ENCODE measurements at regions not wholly inside any gene's neighbourhood (a gene's known extent, or its start where the extent isn't known, plus 50 kb on each side); places are given as distances from the start of the nearest gene placed in this dataset.

DNA sequence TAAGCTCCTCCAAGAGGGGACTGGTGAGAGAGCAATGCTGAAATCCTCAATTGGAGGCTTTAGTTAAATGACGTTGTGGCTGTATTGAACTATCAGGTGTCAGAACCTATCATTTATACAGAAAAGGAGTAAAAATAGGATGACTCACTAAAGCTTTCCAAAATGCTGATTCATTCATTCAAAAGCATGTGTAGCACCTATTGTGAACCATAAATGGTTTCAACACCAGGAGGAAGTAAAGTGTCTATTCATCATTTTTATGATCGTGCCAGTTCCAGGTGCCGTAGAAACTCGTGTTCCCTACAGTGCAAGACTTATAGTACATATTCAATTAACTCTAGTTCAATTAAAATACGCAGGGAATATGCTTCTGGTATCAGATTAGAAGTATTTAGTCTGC, 66.5 kb upstream of the ARRDC4 start:
- no peak; the same call in 2 of the 3 replicates for ATAC-seq
- 2% methylated on average over 5 of the region's 5 CpGs for WGBS (ENCODE audit: insufficient coverage, low coverage, missing lambda C conversion rate)
- intact Hi-C loops (cut with micrococcal nuclease) = no loop called here

More for the DNA sequence above, 66.5 kb upstream of the ARRDC4 start:
- Histone ChIP-seq H3K27me3 (ENCODE audit: control insufficient read depth in 2 of 2, insufficient read depth in 2 of 2, low read length in 2 of 2) (peaks cover 0 to 11% of the 10 kb centered on the region in 2 experiments; a peak in 3 of 5 replicates), H3K36me3 (ENCODE audit: control insufficient read depth, insufficient read depth, low read length) (no peaks in the 10 kb centered on the region), H3K9ac (ENCODE audit: insufficient read depth in 1 of 2, low read depth in 2 of 2, low read length in 2 of 2) (no peak overlapping the region), H2AFZ (ENCODE audit: low read depth, low read length) (0 out of 2 replicates have a peak overlapping the region, but pooled peaks have one; percentile 28), H3K79me2 (ENCODE audit: control insufficient read depth, insufficient read depth, low read length) (no peaks in the 10 kb centered on the region), H3K4me2 (ENCODE audit: insufficient read depth, low read length) (no peak overlapping the region), H3K9me1 (ENCODE audit: control insufficient read depth, insufficient read depth, low read length) (no peaks in the 10 kb centered on the region), H4K20me1 (replicated peaks; ENCODE audit: control insufficient read depth, insufficient read depth, low read length) (no peaks in the 10 kb centered on the region), H3K27ac (ENCODE audit: extremely low read depth, low read depth, low read length) (no peak overlapping the region), H3K4me3 (no peak overlapping the region), H3K9me3 (replicated peaks; ENCODE audit: control insufficient read depth, insufficient read depth, low read depth, low read length) (no peaks in the 10 kb centered on the region), H3K4me1 (replicated peaks in 1 of 2; ENCODE audit: control insufficient read depth in 2 of 2, insufficient read depth in 2 of 2, low read length in 2 of 2) (no peaks in the 10 kb centered on the region)
- no peak for FAIRE-seq
- ChIA-PET POLR2A (no interaction called here), CTCF (ENCODE audit: low intra/inter-chr PET ratio) (no interaction called here)
- no peak for DNase-seq (ENCODE audit: extremely low read depth in 1 of 4, low spot score in 3 of 4)
- no peak for TF ChIP-seq CREB3 (tag; conservative IDR thresholded peaks at IDR 0.05; ENCODE audit: low read depth)
- peak; percentile 76 for TF ChIP-seq MAFK (IDR thresholded peaks at IDR 0.05; ENCODE audit: low read length)
- TF ChIP-seq MAFF (IDR thresholded peaks at IDR 0.05; ENCODE audit: low read length) = peak; percentile 79
- peak; percentile 21 for TF ChIP-seq MEIS2 (IDR thresholded peaks at IDR 0.05; ENCODE audit: partially characterized antibody)
- peak; percentile 70 for TF ChIP-seq NFE2 (IDR thresholded peaks at IDR 0.05; ENCODE audit: low read depth)
- no peak for TF ChIP-seq ZBTB1 (CRISPR knock-in tag; IDR thresholded peaks at IDR 0.05; ENCODE audit: borderline replicate concordance, low read depth)
- no peak for TF ChIP-seq EZH2 (IDR thresholded peaks at IDR 0.05; ENCODE audit: borderline replicate concordance, low read depth, low read length)
- TF ChIP-seq ZNF316 (IDR thresholded peaks at IDR 0.05) = peak; percentile 97
- TF ChIP-seq, protein P1, sequence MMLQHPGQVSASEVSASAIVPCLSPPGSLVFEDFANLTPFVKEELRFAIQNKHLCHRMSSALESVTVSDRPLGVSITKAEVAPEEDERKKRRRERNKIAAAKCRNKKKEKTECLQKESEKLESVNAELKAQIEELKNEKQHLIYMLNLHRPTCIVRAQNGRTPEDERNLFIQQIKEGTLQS (IDR thresholded peaks at IDR 0.05) = peak; percentile 42
- TF ChIP-seq, protein P1 (CRISPR knock-in tag; conservative IDR thresholded peaks at IDR 0.05) = no peak
- no peak for TF ChIP-seq ZNF354B (CRISPR knock-in tag; IDR thresholded peaks at IDR 0.05)
- no peak; the same call in 1 of the 2 replicates for TF ChIP-seq JUND (IDR thresholded peaks at IDR 0.05; ENCODE audit: borderline replicate concordance, low read depth, low read length)
- TF ChIP-seq JUND (tag; IDR thresholded peaks at IDR 0.05; ENCODE audit: borderline replicate concordance, low read depth, low read length) = peak; percentile 56; the same call in 1 of the 3 replicates
- TF ChIP-seq C11orf30 (IDR thresholded peaks at IDR 0.05; ENCODE audit: low read depth) = peak; percentile 93
- peak; percentile 52; the same call in 1 of the 2 replicates for TF ChIP-seq BACH1 (tag; IDR thresholded peaks at IDR 0.05)
- TF ChIP-seq, protein P2, sequence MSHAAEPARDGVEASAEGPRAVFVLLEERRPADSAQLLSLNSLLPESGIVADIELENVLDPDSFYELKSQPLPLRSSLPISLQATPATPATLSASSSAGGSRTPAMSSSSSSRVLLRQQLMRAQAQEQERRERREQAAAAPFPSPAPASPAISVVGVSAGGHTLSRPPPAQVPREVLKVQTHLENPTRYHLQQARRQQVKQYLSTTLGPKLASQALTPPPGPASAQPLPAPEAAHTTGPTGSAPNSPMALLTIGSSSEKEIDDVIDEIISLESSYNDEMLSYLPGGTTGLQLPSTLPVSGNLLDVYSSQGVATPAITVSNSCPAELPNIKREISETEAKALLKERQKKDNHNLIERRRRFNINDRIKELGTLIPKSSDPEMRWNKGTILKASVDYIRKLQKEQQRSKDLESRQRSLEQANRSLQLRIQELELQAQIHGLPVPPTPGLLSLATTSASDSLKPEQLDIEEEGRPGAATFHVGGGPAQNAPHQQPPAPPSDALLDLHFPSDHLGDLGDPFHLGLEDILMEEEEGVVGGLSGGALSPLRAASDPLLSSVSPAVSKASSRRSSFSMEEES (CRISPR knock-in tag; IDR thresholded peaks at IDR 0.05) = no peak
- TF ChIP-seq MAFG (tag; conservative IDR thresholded peaks at IDR 0.05) = peak; percentile 93
- in situ Hi-C loops (cut with MboI) = no loop called here
- BruUV-seq (replicated peaks) = no TSS peak

Data from K562 (cell line).